ENCODE measurements at regions not wholly inside any gene's neighbourhood (a gene's known extent, or its start where the extent isn't known, plus 50 kb on each side); places are given as distances from the start of the nearest gene placed in this dataset.

- TF ChIP-seq POLR2A (IDR thresholded peaks at IDR 0.05; ENCODE audit: low read depth, low read length): no peak
- no peak for TF ChIP-seq CTCF (IDR thresholded peaks at IDR 0.05 in 2 of 3, conservative IDR thresholded peaks at IDR 0.05 in 1 of 3; ENCODE audit: control insufficient read depth in 2 of 3, extremely low read depth in 1 of 3, insufficient read depth in 1 of 3, low read depth in 3 of 3, low read length in 3 of 3)
- TF ChIP-seq FOXK2 (IDR thresholded peaks at IDR 0.05): no peak
- TF ChIP-seq ZNF274 (IDR thresholded peaks at IDR 0.05; ENCODE audit: insufficient read depth, insufficient read length): no peak
- TF ChIP-seq SP1 (IDR thresholded peaks at IDR 0.05; ENCODE audit: low read depth, low read length): no peak
- no peak for TF ChIP-seq E2F4 (IDR thresholded peaks at IDR 0.05; ENCODE audit: low read depth, low read length)
- TF ChIP-seq BCL3 (IDR thresholded peaks at IDR 0.05; ENCODE audit: borderline replicate concordance, insufficient read depth, low read depth, low read length, poor library complexity, severe bottlenecking): no peak
Observed at GRCh38 chr5:168052686-168053085, 238.8 kb upstream of the WWC1 start.

Data from GM12878 (cell line).